ENCODE measurements at regions not wholly inside any gene's neighbourhood (a gene's known extent, or its start where the extent isn't known, plus 50 kb on each side); places are given as distances from the start of the nearest gene placed in this dataset.
"Not testable (repeated sequence)": the region's sequence is repeated elsewhere in the genome, so short reads cannot be mapped to it uniquely, and the experiment has no call there.

DNA sequence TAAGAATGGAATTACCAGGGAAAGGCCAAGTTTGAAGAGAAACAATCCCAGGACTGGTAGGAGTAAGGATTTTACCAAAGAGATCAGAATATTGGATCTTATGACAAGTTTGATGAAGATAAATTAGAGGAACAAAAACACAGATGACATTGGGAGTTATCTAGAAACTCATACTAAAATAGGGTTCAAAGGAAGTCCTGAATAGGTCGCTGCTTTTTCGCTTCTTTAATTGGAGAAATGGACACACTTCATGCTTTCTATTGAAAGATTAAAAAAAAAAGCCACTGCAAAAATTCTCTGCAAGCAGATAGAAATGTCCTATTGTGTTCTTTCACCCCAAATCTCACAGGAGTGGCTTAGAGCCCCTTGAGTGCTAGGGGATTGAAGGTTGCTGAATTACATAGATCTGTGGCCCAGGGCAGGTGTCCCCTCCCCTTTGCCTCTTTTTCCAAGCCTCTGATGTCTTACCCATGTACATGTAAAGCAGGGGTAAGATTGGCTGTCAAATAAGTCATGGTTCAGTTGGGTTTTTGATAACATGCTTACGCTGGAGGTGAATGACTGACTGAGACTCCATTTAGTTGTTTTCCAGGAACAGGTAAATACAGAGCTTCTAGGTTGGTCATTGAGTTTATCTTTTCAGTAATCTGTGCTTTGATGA is 152.0 kb downstream of the OR13A1 start:
- DNase-seq, result no peak
- H3K27me3 ChIP-seq, result no peaks in the 10 kb centered on the region
- H3K4me3 ChIP-seq, result no peak overlapping the region
- no peaks in the 10 kb centered on the region for H3K9me3 ChIP-seq
- no peaks in the 10 kb centered on the region for H3K36me3 ChIP-seq
- intact Hi-C loops (cut with DNase I), result no loop called here
- H3K27ac ChIP-seq, result no peak overlapping the region
- H3K4me1 ChIP-seq, result peaks cover 0 to 3% (median 0%) of the 10 kb centered on the region in 4 donors
- WGBS, 2 donors, result 85 to 88% methylated on average over 3 of the region's 3 CpGs
- TF ChIP-seq POLR2AphosphoS5 (IDR thresholded peaks at IDR 0.05) (no peak), EP300 (IDR thresholded peaks at IDR 0.05) (no peak), POLR2A (IDR thresholded peaks at IDR 0.05) (no peak), CTCF (IDR thresholded peaks at IDR 0.05) (no peak)

DNA sequence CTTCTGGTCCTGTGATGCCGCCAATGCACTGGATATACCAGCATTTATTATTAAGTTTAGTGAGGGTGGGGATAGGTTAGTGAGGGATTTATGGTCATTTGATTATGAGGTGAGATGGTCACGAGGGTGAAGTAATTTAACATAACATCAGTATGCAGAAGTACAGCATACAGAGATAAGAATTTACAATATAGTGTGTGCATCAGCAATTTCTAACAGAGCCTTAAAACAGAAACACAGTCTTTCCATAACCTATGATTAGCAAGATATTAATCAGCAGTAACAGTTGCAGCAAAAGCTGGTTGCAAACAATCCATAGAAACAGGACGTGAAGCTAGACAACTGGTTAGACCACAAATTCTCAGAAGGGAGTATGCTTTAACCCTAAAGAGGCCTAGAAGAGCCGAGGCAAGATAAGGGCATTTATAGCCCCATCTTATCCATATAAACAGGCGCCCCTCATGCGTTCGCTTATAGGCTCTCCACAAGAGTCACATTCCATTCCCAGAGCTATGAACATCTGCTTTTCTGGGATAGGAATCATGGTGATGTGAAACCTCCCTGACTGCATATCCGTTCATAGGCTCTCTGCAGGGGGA is 139.8 kb downstream of the OR13A1 start:
- H3K36me3 ChIP-seq; H3K4me3 ChIP-seq; DNase-seq; H3K9me3 ChIP-seq; H3K27ac ChIP-seq; intact Hi-C loops (cut with DNase I); H3K27me3 ChIP-seq; H3K4me1 ChIP-seq: not testable (repeated sequence)
- WGBS, 2 donors, result 46 to 61% methylated on average over 8 of the region's 8 CpGs

DNA sequence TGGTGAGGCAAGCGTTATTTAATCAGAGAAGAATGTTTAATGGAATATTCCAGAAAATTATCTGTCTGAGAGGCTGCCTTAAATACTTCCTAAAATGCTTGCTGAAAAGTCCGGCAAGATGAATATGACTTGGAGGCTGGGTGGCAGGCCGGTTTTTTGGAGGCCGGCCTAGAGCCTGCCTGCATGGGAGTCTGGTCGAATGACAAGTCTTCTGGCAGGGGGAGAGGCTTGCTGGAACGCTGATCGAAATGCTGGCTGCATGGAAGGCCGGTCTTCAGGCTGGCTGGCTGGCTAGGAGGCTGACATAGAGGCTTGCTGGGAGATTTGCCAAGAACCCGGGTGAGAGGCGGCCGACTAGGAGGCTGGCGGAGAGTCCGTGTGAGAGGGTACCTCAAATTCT is 135.7 kb downstream of the OR13A1 start:
- no peaks in the 10 kb centered on the region for H3K27me3 ChIP-seq
- 84 to 89% methylated on average over 13 of the region's 13 CpGs for WGBS, 2 donors
- TF ChIP-seq POLR2AphosphoS5 (IDR thresholded peaks at IDR 0.05), result no peak
- no peak for TF ChIP-seq POLR2A (IDR thresholded peaks at IDR 0.05)
- peaks cover 0 to 8% (median 0%) of the 10 kb centered on the region in 4 donors for H3K4me1 ChIP-seq
- H3K9me3 ChIP-seq, result peaks cover 0 to 2% (median 0%) of the 10 kb centered on the region in 4 donors
- intact Hi-C loops (cut with DNase I), result no loop called here
- DNase-seq, result peak; percentile 66
- no peaks in the 10 kb centered on the region for H3K36me3 ChIP-seq
- no peak overlapping the region for H3K4me3 ChIP-seq
- H3K27ac ChIP-seq, result peak overlapping the region in 1 of 4 donors; percentile 34

- H3K4me1 ChIP-seq, result peaks cover 0 to 8% (median 0%) of the 10 kb centered on the region in 4 donors
- H3K4me3 ChIP-seq, result no peak overlapping the region
- H3K9me3 ChIP-seq, result peaks cover 0 to 2% (median 0%) of the 10 kb centered on the region in 4 donors
- no peak for DNase-seq
- WGBS, 2 donors, result 94 to 95% methylated on average over 14 of the region's 14 CpGs
- intact Hi-C loops (cut with DNase I), result no loop called here
- H3K36me3 ChIP-seq, result no peaks in the 10 kb centered on the region
- H3K27ac ChIP-seq, result peak overlapping the region in 1 of 4 donors; percentile 31
- no peak for TF ChIP-seq CTCF (IDR thresholded peaks at IDR 0.05)
- no peak for TF ChIP-seq EP300 (IDR thresholded peaks at IDR 0.05)
- TF ChIP-seq POLR2AphosphoS5 (IDR thresholded peaks at IDR 0.05), result no peak
- TF ChIP-seq POLR2A (IDR thresholded peaks at IDR 0.05), result no peak
- H3K27me3 ChIP-seq, result no peaks in the 10 kb centered on the region
These were observed 134.9 kb downstream of the OR13A1 start for GRCh38 chr10:45180507-45180906.

GRCh38 chr10:45180946-45181875 is 134.2 kb downstream of the OR13A1 start:
- Histone ChIP-seq H3K27me3 (no peaks in the 10 kb centered on the region), H3K27ac (peak overlapping the region in 2 of 4 donors; percentile 3 to 31), H3K9me3 (peaks cover 0 to 2% (median 0%) of the 10 kb centered on the region in 4 donors), H3K36me3 (no peaks in the 10 kb centered on the region), H3K4me3 (no peak overlapping the region), H3K4me1 (peaks cover 0 to 8% (median 0%) of the 10 kb centered on the region in 4 donors)
- intact Hi-C loops (cut with DNase I), result no loop called here
- TF ChIP-seq POLR2A (IDR thresholded peaks at IDR 0.05) (no peak), EP300 (IDR thresholded peaks at IDR 0.05) (no peak), POLR2AphosphoS5 (IDR thresholded peaks at IDR 0.05) (no peak), CTCF (IDR thresholded peaks at IDR 0.05) (no peak)
- WGBS, 2 donors, result 79 to 83% methylated on average over 19 of the region's 19 CpGs
- DNase-seq, result peak; percentile 73

Measured in sigmoid colon (tissue), 6 donors.